HG03139 (cell line): ENCODE measurements at regions not wholly inside any gene's neighbourhood (a gene's known extent, or its start where the extent isn't known, plus 50 kb on each side); places are given as distances from the start of the nearest gene placed in this dataset.

Experiments
- ATAC-seq: cut with Tn5 transposase; IDR thresholded peaks from one replicate; pipeline ENCODE4 v1.9.1; 2021; ENCODE audit not compliant: unreplicated experiment

DNA sequence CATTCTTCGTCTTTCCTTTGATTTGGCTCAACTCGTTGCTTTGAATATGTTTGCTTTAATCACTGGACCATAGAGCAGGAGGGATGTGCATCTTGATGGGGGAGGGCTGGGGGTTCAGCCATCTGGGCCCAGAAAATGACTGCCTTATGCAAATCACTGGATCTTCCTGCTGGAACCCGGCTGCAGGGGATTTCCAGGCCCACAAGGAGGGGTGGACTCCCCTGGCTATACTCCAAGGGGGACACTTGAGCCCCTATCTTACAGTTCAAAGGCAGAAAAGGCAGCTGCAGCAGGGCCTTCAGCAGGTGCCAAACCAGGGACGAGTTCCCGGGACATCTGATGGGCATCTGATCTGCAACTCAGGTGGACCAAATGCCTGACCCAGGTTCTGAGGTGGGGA lies 122.5 kb downstream of the DICER1 start:
- no peak for ATAC-seq

DNA sequence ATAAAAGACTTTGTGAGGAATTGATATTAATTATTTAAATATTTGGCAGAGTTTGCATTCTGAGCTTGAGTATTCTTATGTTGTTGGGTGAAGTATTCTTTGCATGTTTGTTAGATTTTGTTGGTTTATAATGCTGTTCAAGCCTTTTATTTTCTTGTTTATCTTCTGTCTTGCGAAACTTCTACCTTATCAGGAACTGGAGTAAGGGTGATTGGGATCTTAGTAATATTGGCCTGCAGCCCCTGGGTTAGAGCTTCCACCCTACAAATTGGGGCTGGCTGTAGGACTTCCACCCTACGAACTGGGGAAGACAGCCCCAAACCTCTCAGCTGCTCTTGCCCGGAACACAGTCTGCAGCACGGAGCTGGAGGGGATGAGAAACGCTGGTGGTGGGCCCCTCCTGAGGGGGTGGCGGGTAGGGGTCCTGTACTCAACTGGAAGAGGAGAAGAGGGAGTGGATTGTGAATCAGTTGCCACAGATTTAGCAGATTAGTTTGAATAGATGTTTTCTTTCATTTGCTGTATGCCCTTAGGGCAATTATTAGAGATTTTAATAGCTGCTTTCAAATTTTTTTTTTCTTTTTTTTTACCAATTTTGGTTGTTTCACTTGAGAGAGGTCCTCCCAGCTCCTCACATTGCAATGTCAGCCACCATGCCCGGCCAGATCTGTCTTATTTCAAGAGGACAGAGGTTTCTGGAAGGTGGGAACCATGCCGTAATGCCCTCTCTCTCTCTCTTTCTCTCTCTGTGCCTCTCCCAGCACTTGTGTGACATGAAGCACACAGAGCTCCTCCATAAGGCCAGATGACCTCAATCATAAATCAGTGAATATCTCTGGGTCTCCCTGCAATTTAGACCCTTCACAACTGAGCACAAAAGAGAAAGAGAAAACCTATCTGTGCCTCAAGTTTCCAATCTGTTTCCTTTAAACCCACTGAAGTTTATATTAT lies 123.4 kb downstream of the DICER1 start:
- ATAC-seq, result no peak

DNA sequence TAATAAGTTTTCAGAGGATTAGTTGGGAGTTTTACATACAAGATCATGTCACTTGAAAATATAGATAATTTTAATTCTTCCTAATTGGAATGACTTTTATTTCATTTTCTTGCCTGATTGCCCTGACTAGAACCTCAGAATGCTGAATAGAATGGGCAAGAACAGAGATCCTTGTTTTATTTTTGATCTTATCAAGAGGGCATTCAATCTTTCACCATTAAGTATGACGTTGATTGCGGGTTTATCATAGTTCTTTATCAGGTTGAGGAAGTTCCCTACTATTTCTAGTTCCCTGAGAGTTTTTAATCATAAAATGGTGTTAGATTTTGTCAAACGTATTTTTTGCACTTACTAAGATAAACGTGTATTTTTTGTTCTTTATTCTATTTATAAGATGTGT lies 124.3 kb downstream of the DICER1 start:
- ATAC-seq, result no peak

DNA sequence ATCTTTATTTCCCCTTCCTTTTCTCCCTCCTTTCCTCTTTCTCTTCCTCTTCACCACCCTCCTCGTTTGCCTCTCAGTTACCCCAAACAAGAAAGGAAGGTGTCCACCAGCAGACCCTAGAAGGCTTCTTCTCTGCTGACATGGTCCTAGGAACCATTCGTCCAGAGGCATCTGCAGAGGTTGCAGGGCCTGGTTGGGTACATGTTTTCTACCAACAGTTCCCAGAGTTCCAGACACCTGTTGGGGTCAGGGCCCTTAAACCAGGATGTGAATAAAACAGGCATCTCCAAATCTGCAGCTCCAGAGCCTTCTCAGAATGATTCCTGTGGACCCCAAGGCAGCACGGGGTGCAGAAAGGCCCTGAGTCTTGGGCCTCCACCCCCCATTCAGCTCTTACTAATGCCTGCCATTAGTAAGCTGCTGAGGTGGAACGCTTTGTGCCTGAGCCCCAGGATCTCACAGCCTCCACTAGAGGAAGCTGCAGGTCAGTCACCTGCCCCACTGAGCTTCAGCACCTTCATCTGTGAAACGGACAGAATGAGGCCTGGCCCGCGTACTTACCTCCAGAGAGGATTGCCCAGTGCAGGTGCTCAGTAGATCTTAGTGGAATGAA lies 130.4 kb downstream of the DICER1 start:
- ATAC-seq, result no peak

DNA sequence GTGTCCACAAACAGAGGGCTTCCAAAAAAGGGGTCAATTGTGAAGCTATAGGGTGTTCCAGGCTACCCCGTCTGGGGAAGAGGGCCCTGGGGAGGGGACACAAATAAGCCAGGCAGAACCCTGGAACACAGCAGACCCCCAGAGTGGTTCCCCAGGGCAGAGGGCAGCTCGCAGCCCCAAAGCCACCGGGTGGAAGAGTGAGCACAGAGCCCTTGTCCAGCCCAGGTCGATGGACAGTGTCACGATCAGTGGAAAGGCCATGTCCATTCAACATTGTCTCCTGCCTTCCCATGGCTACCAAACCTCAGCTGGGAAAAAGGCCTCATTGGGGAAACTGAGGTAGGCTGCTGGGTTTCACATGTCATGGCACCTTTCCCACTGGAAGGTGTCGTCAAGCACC lies 131.4 kb downstream of the DICER1 start:
- no peak for ATAC-seq

DNA sequence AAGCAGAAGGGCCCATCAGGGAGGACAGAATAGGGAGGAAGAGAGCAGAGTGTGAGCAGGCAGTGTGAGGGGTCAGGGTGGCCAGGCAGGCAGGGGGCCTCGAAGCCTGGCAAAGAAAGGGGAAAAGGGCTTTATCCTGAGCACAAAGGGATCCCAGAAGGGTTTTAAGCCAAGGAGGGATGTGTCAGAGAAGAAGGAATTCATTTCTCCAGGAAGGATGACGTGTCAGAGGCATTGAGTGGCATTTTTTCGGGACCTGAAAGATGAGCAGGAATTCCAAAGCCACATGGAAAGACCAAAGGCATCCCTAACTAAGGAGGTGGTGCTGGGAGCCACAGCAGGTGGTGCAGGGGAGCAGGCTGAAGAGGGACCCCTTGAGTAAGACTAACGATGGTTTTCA lies 132.1 kb downstream of the DICER1 start:
- no peak for ATAC-seq

DNA sequence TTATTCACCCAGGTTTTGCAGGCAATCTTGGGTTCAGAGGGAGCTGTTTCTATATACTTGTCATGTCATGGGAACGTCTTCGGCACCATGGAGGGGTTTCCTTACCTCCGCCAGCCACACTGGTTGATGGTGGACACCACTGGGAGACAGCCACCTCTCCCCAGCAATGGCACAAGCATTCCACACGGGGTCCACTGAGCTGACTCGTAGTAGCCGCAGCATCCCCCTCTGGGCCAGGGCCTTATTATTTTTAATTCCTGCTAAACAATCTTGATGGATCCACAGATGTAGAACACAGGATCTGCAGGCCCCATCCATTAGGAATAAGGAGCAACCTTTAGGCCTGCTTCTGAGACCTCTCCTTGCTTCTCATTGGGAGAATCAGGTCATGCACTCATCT lies 132.9 kb downstream of the DICER1 start:
- no peak for ATAC-seq

DNA sequence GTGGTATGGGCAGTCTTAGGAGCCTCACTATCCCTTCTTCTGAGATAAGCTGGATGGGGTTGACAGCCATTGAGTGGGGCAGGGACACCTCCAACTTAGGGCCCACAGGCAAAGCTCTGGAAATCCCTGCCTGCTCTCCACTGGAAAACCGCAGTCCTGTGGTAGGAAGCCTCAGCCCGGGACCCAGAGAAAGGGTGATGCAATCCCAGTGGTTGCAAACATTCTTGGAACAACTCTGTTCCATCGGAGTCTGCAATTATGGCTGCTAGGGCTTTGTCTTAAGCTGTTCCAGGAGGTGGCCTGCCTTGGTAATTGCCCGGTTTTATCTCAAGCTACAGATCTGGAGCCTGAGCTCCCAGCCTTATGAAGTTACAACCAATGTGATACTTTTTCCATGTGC lies 133.4 kb downstream of the DICER1 start:
- ATAC-seq, result no peak

DNA sequence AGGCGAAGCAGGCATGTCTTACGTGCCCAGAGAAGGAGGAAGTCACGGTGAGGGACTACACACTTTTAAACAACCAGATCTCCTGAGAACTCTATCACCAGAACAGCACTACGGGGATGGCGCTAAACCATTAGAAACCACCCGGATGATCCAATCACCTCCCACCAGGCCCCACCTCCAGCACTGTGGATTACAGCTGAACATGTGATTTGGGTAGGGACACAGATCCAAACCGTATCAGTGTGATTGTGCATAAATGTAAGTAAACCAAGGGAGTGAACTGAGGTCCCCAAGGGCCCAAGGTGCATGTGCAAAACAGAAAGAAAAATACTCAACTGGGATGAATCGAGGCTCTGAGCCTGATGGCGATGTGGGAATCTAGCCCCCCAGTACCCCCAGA lies 134.2 kb downstream of the DICER1 start:
- no peak for ATAC-seq

DNA sequence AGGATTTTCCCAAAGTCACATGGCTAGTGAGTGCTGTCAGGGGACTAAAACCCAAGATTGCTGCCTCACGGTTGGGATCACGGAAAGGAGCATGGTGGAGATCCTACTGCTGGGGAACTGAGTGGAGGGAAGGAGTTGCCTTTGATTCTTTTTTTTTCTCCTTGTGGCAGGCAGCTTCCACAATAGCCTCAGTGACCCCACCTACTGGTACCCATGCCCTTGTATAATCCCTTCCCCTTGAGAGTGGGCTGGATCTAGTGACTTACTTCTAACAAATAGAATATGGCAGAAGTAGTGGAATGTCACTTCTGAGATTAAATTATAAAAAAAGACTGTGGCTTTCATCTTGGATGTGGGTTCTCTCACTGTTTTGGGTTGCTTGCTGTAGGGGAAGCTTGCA lies 135.7 kb downstream of the DICER1 start:
- no peak for ATAC-seq

DNA sequence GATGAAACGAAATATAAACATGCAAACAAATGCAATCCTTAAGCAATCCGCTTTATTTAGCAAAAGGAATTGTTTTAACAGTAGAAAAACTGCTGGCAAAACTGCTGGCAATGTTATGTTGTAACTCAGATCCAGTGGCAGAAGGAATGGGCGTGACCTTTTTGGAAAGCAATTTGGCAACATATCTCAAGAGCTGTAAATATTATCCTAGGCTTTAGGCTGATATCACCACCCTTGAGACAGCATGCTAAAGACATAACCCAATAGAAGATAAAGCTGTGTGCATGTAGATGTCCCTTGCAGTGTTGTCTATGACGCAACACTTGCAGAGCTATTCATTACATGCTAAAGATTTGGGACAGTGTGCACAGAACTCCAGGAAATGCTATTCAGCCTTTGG lies 138.5 kb downstream of the DICER1 start:
- ATAC-seq, result no peak

DNA sequence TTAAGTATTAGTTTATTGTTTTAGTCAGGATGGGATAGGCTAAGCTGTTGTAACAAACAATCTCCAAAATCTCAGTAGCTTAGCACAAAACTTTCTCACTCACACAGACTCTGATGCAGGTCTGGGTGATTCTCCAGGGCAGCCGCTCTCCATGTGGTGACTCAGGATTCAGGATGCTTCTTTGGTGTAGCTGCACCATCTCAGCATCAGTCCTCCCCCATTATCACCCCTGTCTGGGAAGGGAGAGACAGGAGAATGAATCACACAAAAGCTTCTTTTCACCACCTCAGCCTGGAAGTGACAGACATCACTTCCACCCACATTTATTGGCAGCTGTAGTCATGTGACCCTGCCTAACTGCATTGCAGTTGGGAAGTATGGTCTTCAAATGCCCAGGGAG lies 142.3 kb downstream of the DICER1 start:
- ATAC-seq, result no peak

DNA sequence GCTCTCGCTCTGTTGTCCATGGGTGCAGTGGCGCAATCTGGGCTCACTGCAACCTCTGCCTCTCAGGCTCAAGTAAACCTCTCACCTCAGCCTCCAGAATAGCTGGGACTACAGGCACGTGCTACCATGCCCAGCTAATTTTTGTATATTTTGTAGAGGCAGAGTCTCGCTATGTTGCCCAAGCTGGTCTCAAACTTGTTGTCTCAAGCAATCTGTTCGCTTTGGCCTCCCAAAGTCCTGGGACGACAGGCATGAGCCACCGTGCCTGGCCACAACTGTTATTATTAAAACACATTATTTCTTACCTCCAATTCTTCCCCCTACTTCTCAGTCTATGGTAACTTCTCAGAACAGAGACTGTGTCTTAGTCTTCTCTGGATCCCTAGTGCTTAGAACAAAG lies 143.3 kb downstream of the DICER1 start:
- no peak for ATAC-seq

DNA sequence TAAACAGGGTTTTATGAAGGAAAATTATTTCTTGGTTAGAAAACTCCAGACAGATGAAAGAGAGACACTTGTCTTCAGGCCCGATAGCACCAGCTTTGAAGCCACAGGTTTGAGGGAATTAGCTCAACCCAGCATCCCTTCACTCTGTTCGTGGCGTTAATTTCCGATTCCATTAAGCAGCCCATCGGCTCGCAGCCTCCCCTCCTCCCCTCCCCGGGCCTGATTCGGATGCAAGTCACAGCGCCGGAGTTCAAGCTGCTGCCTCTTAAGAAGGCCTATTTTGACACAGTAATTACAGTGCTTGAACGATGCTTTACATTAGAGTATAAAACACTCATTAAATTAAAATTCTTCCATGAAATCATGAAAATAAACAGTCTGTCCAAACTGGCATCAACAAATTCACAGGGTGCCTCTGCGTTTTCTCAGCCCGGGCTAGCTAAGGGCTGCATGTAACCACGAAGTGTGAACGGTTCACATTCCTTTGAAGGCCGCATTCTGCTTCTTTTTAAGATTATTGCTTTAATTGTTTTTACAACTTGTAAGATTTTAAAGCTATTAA lies 145.8 kb downstream of the DICER1 start:
- ATAC-seq, result no peak

DNA sequence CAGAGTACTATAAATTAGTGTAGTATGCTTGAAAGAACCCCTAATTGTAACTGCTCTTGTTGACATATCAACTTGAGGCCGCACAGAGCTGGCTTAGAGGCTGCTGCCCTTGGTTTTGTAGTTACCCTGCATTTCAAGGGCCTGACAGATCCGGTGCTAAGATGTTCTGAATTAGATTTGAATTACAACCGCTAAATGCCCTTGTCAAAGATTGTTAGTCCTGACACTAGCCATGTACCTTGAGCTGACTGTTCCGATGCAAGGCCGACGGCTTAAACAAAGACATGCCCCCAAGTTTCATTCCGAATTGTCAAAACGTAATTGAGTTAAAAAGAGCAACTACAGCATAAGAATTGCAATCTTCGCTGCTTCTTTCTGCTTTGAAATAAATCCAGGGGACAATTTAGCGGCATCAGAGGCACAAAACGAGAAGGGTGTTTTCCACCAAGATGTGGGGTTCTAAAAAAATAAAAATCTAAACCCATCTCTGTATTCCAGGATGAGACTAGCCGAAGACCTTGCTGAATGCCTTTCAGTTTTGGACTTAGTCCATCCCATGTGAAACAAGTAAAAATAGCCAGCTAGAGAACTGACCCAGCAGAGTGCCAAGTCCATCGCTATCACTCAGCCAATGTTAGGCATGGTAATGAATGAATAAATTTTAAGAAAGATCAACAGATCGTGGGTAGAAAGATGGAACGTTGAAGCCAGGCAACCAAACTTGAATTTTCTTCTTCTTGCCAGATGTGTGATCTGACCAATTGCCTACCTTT lies 148.7 kb downstream of the DICER1 start:
- ATAC-seq, result no peak

DNA sequence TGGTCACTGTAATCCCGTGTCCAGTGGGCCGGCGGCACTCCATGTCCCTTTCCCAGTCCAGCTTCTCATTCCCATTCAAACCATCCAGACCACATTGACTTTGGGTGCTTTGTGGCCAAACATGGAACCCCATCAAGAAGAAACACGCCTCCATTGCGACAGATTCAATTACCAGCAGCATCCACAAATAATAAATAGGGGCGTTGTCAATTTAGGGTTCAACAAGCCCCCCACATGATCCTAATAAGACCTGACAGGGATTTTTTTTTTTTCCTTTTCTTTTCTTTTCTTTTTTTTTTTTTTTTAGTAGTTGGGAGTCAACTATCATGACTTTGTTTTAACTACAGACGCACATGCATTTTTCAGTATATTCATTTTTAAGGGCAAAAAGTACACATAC lies 149.4 kb downstream of the DICER1 start:
- ATAC-seq, result no peak

DNA sequence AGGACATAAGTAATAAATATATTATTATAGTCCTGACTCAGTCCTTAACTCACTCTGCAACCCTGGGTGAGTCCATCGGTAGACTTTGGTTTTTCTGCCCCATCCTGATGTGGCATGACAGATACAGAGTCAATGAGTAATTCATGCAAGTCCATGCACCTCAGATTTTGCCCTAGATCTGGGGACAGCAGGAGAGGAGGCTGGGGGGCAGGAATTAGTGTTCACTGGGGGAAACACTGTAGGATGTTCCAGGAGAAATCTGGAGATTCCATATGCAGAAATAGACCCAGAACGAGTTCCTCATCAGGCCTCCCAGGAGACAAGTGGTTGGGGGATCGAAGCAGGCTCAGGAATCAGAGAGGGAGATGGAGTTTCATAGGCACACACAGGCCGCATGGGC lies 150.8 kb downstream of the DICER1 start:
- no peak for ATAC-seq

DNA sequence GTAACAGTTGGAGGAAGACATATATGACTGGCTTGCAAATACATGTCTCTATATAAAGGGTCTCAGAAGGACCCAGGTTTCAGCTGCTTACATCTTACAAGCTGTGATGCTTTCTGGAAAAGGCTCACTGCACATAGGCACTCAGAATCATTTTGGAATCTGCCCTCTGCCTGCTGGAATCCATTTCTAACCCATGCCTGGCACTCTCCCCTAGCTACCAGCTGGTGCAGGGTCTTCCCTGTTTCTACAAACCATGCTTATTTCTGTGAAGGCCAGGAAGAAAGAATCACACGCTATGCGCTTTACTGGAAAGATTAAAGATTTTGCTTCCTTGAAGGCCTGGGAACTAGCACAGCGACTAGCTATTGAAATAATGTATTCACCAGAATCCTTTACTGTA lies 151.3 kb downstream of the DICER1 start:
- ATAC-seq, result peak; percentile 42

DNA sequence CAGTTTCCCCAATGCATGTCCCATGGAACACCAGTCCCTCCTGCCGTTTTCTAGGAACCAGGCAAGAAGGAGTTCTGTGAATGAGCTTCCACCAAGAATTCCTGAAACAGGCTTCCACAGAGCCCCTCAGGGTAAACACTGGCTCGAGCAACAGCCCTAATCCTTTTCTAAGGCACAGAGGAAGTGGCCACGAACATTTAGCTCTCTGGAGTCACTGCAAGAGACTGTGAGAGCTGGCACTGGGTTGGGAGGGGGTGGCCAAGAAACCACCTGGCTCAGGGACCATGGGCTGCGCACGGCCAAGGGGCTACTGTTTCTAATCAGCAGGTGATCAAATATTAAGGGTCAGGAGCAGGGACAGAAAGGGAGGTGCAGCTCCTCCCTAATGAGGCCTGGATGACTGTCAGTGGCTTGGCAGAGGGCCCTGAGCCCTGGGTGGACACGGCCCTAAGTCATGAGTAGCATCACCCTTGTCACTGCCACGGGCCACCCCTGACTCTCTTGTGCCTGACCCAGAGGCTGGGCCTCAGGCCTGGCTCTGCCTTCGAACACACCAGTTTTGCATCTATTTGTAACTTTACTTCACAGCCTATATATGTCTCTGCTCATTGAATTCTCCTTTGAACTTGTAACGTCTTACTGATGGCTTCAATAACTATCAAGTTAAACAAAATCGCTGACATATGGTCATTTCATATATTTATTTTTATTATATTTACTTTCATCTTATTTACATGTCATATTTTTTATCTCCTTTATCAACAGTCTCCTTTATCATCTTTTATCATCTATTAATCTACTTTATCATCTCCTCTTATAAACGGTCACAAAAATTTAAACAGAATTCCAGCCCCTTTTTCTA lies 154.0 kb downstream of the DICER1 start:
- no peak for ATAC-seq

DNA sequence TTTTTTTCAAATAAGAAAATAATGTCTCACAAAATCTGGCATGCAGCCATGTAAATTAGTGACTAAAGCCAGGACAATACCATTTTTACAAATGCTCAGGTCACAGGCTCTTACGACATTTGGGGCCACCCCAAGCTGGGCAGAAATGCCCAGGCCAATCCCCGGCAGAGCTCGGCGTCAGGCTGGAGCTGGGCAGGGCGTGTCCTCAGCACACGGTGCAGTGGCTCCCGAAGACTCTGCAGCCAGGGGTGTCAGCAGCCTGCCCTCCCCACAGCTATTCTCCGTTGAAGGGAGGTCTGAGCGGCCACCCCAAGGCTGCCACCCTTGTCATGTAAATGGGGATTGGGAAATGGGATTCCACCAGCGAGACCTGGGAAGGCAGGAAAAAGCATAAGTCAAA lies 158.6 kb downstream of the DICER1 start:
- no peak for ATAC-seq

DNA sequence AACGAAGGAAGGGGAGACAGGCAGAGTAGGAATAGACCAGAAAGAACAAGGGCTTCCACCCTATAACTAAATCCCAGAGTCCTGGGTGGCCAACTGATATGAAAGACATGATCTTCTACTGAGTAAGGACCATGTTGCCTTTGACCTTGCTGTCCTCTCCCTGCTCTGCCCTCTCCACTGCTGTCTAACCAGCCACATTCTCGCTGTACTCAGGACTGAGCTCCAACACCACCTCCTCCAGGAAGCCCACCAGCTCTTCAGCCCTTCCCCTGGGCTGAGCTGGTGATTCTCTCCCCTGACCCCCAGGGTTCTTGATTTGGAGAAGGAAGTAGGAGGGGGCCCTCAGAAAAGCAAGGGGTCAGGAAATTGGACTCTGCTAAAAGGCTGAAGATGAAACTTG lies 159.2 kb downstream of the DICER1 start:
- ATAC-seq, result no peak
